HG03575 (cell line): ENCODE measurements at regions not wholly inside any gene's neighbourhood (a gene's known extent, or its start where the extent isn't known, plus 50 kb on each side); places are given as distances from the start of the nearest gene placed in this dataset.

Source experiments
- ATAC-seq: cut with Tn5 transposase; IDR thresholded peaks from one replicate; pipeline ENCODE4 v1.9.1; 2021; ENCODE audit not compliant: unreplicated experiment, insufficient number of reproducible peaks, low FRiP score; ENCODE audit errors: extremely low read depth

DNA sequence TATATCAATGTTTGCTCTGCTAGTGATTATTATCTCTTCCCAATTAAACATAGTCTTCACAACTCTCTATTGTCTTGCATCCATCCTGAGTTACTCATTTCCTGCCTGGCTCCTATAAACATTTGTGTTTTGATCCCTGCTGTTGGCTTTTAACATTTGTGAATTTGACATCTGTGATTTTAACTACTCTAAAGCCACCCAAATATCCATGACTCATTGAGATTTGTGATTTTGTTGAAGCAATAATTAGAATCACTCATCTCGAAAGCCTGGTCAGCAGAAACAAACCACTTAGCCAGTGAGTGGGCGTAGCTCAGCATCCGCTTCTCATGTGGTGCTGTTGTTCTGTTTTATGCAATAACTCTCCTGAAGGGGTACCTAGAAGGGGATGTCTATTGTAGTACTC is 174.3 kb upstream of the ZBTB20 start:
- ATAC-seq: no peak

DNA sequence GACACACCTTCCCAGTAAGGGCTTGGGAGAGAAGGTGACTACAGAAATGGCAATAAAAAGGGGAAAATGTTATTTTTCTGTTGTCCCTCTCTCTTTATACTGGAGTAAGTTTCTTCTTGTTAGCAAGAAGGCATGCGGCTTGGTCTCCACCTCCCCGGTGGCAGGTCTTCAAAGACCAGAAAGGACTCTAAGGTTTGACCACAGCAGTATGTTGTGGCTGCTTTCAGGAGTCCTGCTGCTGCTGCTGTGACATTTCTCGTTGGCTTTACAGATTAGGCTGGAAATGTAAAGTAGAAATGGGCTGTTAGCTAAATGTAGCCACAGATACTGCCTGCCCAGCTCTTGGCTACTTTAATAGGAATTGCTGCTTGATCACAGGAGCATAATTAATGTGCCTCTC is 175.8 kb upstream of the ZBTB20 start:
- no peak for ATAC-seq

DNA sequence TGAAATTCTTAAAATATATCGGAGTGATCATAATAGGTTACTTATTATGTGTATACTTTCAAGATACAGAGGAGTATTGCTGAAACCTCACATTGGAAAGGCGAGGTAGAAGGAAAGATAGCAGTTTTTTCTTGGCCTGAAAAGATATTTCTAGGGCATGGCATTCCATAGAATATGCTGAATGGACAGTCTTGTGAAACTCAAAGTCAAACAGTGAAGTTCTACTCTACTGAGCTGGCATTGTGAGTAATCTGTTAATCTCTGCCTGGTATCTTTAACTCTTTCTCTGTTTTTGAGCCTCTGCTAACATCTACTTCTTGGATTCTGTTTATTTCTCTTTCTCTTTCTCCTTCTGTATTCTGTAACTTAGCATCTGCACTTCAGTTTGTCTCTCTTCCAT is 176.3 kb upstream of the ZBTB20 start:
- ATAC-seq: no peak

DNA sequence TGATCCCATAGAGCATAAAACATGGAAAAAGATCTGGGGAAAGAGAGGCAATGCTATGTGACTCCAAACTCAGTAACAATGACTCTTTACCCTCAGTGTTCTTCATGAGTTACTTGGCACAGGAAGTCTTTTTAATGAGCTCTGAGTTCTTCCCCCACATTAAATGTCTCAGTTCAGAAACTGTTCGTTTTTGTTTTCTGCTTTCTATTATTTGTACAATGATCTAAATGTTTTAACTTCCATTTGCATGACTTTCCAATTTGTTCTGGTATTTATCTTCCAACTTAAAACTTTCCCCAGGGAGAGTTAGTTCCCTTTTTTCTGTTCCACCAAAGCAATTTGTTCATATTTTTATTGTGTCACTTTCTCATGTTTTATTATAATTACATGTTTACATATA is 177.0 kb upstream of the ZBTB20 start:
- no peak for ATAC-seq

DNA sequence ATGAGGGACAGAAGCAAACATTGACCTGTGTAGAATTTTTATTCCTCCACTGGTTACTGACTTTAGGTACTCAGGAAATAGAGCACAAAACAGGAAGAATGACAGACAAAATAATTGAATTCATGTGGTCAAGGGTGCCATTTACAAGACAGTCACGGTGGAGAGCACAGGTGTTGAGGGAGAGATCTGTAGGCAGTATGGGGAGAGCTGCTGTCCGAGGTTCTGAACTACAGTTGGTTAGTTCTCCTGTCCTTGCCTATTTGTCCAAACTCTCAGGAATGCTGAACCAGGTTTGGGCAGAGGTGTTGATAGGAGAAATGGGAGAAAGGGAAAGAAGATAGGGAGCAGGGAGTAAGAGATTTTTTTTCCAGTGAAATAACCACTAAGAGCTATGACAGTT is 178.5 kb upstream of the ZBTB20 start:
- no peak for ATAC-seq

DNA sequence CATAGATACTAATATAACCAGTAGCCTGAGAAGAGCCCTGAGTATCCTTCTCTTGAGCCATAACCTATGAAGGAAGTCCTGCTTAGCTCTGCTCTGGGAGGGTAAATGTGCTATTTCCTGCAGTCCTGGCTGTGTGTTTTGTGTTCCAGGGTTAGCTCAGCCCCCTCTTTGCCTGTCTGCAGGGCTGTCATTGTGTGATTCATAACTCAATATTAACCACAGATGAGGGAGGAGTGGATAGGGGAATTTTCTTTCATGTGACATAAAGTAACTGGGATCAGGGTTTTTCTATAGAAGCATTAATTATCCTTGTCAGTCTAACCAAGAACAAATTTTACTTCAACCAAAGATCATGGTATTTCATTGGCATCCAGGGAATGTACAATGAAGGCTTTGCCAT is 183.3 kb upstream of the ZBTB20 start:
- ATAC-seq: no peak

DNA sequence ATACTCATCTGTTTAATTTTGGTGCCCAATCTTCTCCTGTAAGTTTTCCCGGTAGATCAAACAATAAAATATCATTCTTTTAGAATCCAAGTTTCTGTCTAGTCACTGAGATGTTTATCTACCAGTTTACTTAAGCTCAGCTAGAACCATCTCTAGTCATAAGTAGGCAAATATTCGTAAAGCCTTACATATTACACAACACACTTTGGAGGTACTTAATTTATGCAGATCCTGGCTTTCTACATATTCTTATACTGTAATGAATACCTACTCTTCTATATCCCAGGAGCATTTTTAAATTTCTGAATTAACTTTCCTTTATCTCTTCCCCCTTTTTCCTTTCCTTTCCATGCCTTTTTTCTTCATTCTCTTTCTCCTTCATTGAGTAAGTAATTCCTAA is 185.9 kb upstream of the ZBTB20 start:
- no peak for ATAC-seq

DNA sequence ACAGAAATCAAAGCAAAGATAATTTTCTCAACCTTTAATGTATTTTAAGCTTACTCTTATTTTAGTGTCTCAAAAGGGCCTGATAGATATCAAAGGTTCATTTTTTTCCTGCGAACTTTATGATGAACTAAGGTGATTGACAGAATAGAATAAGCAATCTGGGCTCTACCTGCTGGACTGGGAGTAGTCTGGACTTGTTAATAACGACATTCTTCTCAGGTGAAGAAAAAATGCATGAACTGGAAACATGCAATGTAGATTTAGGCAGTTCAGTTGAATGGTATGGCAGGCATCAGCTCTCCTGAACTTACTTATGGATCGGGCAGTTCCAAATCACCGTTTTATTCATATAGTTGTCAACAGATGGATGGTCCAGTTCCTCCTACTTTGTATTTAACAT is 189.7 kb upstream of the ZBTB20 start:
- no peak for ATAC-seq

DNA sequence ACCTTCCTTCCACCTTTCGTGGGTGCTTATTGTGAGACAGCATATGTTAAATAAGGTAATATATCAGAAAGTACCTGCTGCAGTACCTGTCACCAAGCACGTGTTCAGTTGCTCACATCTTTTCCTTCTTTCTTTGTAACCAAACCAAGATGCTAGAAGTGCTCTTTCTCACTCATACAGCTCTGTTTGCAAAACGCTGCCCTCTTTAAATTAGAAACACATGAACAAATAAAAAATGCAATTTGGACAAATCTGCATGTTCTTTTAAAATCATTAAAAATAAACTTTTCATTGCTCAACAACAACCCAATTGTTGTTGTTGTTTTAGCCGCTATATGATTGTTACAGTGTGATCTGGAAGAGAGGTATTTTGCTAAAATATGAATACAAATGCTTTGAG is 193.5 kb upstream of the ZBTB20 start:
- no peak for ATAC-seq

DNA sequence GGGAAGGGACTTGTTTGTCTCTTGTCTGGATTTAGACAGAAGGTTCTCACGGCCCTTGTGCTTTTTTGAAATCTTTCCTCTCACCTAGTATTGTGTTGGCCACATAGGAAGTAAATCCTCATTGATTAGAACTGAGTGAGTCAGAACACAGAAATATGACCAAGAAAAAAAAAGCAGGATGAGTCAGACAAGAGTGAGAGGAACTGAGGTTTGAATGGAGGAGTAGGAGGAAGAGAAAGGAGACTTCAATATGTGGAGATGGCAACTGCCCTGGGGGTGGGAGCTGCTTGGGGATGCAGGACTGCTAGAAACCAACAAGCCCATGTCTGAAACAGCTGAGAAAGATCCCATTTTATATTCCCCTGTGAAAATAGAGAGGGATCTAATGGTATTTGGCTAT is 194.1 kb upstream of the ZBTB20 start:
- no peak for ATAC-seq

DNA sequence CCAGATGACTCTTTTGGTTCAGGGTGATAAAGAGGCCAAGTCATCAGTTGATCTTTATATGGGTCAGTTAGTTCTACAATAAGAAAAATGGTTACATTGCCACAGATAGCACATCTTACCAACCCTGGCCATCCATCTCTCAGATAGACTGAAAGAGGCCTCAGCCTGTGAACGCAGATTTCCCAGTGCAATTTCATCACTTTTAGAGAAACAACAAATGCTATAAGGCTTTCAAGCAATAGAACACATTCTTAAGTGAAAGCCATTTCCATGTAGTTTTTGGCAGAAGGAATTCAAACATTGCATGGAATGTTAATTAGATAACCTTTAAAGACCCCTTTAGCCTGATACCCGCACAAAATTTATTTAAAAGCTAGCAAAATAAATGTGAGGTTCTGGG is 200.6 kb upstream of the ZBTB20 start:
- no peak for ATAC-seq

DNA sequence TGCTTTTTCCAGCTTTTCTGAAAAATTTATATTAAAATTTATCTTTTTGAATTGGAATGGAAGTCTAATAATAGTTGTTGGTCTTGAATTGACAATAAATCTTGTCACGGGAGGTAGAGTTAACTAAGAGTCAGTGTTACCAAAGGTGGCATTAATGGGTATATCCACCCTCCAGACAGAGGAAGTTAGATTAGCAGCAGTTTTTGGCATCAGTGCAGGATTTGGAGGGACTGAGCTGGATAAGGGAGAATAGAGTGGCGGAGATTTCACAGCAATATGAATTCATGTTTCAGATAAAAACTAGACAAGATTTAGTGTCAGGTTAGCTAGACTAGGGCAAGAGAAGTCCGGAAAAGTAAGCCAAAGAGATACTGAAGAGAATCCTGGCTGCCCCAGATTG is 201.3 kb upstream of the ZBTB20 start:
- no peak for ATAC-seq

DNA sequence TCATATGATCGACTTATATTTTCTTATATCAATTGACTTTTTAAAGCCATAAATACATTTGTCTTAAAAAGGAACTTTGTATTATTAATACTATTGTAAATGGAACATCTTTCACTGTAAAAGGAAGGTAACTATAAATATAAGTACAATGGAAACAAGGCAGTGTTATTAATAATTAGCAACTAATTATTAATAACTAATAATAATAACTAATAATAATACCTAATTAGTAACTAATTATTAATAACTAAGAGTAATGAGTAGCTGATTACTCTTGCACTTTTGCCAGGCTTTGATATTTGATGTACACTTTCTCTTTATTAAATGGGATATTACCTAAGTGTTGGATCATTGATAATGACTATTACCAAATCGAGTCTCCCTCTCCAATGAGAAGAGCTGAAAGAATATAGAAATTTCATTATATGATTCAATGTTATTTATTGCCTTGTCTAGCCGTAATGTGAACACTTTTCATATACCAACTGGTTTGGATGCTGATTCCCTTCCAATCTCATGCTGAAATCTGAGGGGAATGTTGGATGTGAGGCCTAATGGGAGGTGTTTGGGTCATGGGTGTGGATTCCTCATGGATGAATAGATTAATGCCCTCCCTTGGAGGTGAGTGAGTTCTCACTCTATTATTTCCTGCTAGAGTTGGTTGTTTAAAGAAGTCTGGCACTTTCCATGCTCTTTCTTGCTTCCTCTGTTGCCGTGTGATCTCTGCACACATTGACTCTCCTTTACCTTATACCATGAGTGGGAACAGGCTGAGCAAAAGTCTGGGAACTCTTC is 202.1 kb upstream of the ZBTB20 start:
- ATAC-seq: no peak

DNA sequence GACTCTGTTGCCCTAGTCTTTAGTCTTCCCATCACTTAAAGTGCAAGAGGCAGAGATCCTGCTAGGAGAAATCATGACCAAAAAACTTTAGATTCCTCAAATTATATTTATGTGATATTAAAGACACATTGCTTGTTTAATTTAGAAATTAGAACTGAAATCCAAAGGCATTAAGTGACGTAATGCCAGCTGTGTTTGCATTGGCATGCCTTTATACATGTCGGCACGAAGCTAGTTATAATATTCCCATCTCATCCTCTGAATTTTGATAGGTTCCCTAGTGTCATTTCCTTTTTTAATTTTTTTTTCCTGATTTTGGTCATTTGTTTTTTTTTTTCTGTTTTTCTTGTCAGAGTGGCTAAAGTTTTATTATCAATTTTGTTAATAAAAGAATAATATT is 203.5 kb upstream of the ZBTB20 start:
- ATAC-seq: no peak

DNA sequence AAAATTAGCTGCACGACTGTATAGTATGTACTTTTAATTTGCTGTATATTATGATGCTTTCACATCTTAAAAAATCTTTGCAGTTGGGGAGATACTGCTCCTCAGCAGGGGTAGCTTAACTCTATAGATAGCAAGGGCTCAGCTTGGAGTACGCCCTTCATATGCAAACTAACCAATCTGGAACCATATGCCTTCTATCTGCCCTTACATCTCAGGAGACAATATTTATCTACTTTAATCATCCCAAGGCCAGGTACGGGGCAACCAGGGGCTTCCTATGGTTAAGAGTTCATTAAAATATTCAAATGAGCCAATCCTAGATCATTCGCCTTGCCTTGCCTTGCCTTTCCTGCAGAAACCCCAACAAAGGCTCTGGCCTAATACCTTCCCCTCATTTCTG is 204.1 kb upstream of the ZBTB20 start:
- ATAC-seq: no peak

DNA sequence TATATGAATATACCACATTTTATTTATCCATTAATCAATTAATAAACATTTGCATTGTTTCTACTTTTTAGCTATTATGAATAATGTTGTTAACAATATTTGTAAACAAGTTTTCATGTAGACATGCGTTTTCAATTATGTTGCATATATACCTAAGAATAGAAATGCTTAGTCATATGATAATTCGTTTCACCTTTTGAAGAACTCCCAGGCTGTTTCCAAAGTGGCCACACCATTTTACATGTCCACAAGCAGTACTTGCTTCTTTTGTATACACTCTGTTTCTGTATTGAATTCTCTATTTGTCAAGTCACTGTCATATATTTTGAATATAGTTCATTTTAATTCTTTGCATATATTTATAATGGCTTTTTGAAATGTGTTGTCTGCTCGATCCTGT is 206.9 kb upstream of the ZBTB20 start:
- no peak for ATAC-seq

DNA sequence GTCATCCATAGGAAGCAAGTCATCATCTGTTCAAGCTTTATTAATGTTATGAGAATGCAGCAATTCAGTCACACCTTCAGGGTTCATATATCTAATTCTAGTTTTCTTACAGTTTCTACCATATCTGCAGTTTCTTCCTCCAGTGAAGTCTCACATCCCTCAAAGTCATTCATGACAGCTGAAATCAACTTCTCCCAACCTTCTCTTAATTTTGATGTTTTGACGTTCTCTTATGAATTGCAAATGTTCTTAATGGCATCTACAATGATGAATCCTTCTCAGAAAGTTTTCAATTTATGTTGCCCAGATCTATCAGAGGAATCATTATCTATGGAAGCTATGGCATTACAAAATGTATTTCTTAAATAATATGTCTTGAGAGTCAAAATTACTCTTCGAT is 210.4 kb upstream of the ZBTB20 start:
- ATAC-seq: no peak

DNA sequence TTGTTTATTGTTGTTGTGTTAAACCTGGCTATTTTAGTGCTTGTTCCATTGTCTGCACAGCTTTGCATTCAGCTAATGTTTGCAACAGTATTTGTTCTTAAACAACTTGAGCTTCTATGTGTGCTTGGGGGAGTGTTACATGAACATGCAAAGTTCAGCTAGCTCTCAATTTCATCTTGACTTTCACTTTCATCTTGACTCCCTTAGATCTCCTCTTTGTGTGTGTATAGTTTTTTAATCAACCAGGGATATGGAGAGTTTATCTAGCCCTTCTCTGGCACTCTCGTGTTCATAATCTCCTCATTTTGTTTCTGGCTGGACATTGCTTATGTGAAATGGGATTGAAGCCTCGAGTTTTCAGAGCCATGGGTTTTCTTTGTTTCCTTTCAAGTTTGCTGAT is 212.4 kb upstream of the ZBTB20 start:
- peak; percentile 99 for ATAC-seq

DNA sequence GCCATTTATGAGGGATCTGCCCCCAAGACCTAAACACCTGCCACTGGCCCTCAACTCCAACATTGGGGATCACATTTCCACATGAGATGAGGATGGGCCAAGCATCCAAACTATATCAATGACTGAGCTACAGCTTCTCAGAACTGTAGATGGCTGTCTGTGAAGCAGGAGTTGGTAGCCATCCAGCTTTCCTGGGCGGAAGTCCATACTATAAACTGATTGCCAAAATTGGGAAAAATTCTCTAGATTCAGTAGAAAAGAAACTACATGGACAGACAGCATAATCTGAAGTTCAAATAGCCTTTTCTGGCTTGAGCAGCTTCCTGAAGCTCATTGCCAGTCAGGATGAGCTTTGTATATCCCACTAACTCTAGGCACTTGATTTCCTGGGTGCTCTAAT is 214.7 kb upstream of the ZBTB20 start:
- no peak for ATAC-seq

DNA sequence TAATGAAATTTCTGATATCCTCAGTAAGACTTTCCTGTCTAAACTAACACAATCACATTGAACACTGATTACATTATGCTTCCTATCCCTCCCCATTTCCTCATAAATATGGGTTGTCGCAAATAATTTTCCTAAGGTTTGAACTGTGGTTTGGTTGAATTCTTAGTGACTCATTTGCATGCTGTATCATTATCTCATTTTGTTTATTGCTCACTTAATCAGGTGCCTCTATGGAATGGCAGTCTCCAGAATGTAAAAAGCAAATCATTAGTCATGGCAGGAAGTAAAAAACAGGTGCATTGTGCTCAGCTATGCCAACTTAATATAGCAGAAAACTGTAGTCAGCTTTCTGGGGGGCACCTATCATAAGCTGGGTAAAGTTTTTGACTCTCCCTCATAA is 216.0 kb upstream of the ZBTB20 start:
- ATAC-seq: no peak

DNA sequence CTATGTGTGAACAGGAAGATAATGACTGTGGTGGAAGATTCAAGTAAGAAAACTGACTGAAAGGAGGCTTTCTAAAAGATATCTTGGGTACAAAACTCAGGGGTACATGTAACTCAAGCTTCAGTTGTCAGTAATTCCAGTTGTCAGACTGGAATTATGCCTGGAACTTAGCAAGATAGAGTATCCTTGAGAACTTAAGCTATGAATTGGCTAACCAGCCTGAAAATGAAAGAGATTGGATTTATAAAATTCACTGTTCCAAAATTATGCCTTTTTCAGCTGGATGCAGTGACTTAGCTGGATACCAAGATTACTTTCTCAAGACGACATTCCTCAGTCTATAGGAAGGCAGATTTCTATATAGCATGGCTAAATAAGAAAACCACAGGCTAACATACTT is 221.9 kb upstream of the ZBTB20 start:
- ATAC-seq: no peak
